ENCODE measurements at regions not wholly inside any gene's neighbourhood (a gene's known extent, or its start where the extent isn't known, plus 50 kb on each side); places are given as distances from the start of the nearest gene placed in this dataset.

GRCh38 chr5:152337484-152337883, 67.6 kb downstream of the NMUR2 start:
- Histone ChIP-seq H3K36me3 (ENCODE audit: control insufficient read depth, insufficient read depth, low read length) (no peaks in the 10 kb centered on the region), H3K27me3 (ENCODE audit: control insufficient read depth, insufficient read depth, low read length) (no peaks in the 10 kb centered on the region), H3K9me3 (ENCODE audit: control insufficient read depth, insufficient read depth, low read length) (no peaks in the 10 kb centered on the region), H3K4me3 (ENCODE audit: low read length) (no peak overlapping the region), H3K4me1 (ENCODE audit: control insufficient read depth, insufficient read depth, low read length) (no peaks in the 10 kb centered on the region), H3K27ac (ENCODE audit: low read length) (no peak overlapping the region)
- DNase-seq (ENCODE audit: low read depth, low spot score): no peak

GRCh38 chr5:152335461-152335860, 69.6 kb downstream of the NMUR2 start:
- H3K4me1 ChIP-seq (ENCODE audit: control insufficient read depth, insufficient read depth, low read length): no peaks in the 10 kb centered on the region
- no peaks in the 10 kb centered on the region for H3K27me3 ChIP-seq (ENCODE audit: control insufficient read depth, insufficient read depth, low read length)
- DNase-seq (ENCODE audit: low read depth, low spot score): no peak
- no CpG with 5 or more reads among the region's 1 CpG for WGBS (ENCODE audit: insufficient coverage, insufficient read length)
- H3K9me3 ChIP-seq (ENCODE audit: control insufficient read depth, insufficient read depth, low read length): no peaks in the 10 kb centered on the region
- H3K36me3 ChIP-seq (ENCODE audit: control insufficient read depth, insufficient read depth, low read length): no peaks in the 10 kb centered on the region
- H3K27ac ChIP-seq (ENCODE audit: low read length): no peak overlapping the region
- no peak overlapping the region for H3K4me3 ChIP-seq (ENCODE audit: low read length)

- Histone ChIP-seq H3K27me3 (ENCODE audit: control insufficient read depth, insufficient read depth, low read length) (no peaks in the 10 kb centered on the region), H3K4me1 (ENCODE audit: control insufficient read depth, insufficient read depth, low read length) (no peaks in the 10 kb centered on the region), H3K4me3 (ENCODE audit: low read length) (no peak overlapping the region), H3K9me3 (ENCODE audit: control insufficient read depth, insufficient read depth, low read length) (no peaks in the 10 kb centered on the region), H3K27ac (ENCODE audit: low read length) (no peak overlapping the region), H3K36me3 (ENCODE audit: control insufficient read depth, insufficient read depth, low read length) (no peaks in the 10 kb centered on the region)
- WGBS (ENCODE audit: insufficient coverage, insufficient read length): no CpG with 5 or more reads among the region's 5 CpGs
- DNase-seq (ENCODE audit: low read depth, low spot score): no peak
Observed at GRCh38 chr5:152332716-152333460, 72.2 kb downstream of the NMUR2 start.

- Histone ChIP-seq H3K36me3 (ENCODE audit: control insufficient read depth, insufficient read depth, low read length) (no peaks in the 10 kb centered on the region), H3K4me1 (ENCODE audit: control insufficient read depth, insufficient read depth, low read length) (no peaks in the 10 kb centered on the region), H3K9me3 (ENCODE audit: control insufficient read depth, insufficient read depth, low read length) (no peaks in the 10 kb centered on the region), H3K27ac (ENCODE audit: low read length) (no peak overlapping the region), H3K27me3 (ENCODE audit: control insufficient read depth, insufficient read depth, low read length) (no peaks in the 10 kb centered on the region), H3K4me3 (ENCODE audit: low read length) (no peak overlapping the region)
- no CpG with 5 or more reads among the region's 2 CpGs for WGBS (ENCODE audit: insufficient coverage, insufficient read length)
- no peak for DNase-seq (ENCODE audit: low read depth, low spot score)
Observed at GRCh38 chr5:152331718-152332117, 73.4 kb downstream of the NMUR2 start.

GRCh38 chr5:152331006-152331405, 74.1 kb downstream of the NMUR2 start:
- Histone ChIP-seq H3K27ac (ENCODE audit: low read length) (no peak overlapping the region), H3K36me3 (ENCODE audit: control insufficient read depth, insufficient read depth, low read length) (no peaks in the 10 kb centered on the region), H3K4me1 (ENCODE audit: control insufficient read depth, insufficient read depth, low read length) (no peaks in the 10 kb centered on the region), H3K4me3 (ENCODE audit: low read length) (no peak overlapping the region), H3K27me3 (ENCODE audit: control insufficient read depth, insufficient read depth, low read length) (no peaks in the 10 kb centered on the region), H3K9me3 (ENCODE audit: control insufficient read depth, insufficient read depth, low read length) (no peaks in the 10 kb centered on the region)
- no peak for DNase-seq (ENCODE audit: low read depth, low spot score)
- WGBS (ENCODE audit: insufficient coverage, insufficient read length): no CpG with 5 or more reads among the region's 2 CpGs

GRCh38 chr5:152329761-152330283, 75.3 kb downstream of the NMUR2 start:
- Histone ChIP-seq H3K27ac (ENCODE audit: low read length) (no peak overlapping the region), H3K36me3 (ENCODE audit: control insufficient read depth, insufficient read depth, low read length) (no peaks in the 10 kb centered on the region), H3K9me3 (ENCODE audit: control insufficient read depth, insufficient read depth, low read length) (no peaks in the 10 kb centered on the region), H3K4me1 (ENCODE audit: control insufficient read depth, insufficient read depth, low read length) (no peaks in the 10 kb centered on the region), H3K4me3 (ENCODE audit: low read length) (no peak overlapping the region), H3K27me3 (ENCODE audit: control insufficient read depth, insufficient read depth, low read length) (no peaks in the 10 kb centered on the region)
- WGBS (ENCODE audit: insufficient coverage, insufficient read length): no CpG with 5 or more reads among the region's 5 CpGs
- DNase-seq (ENCODE audit: low read depth, low spot score): no peak

- no CpG with 5 or more reads among the region's 5 CpGs for WGBS (ENCODE audit: insufficient coverage, insufficient read length)
- no peak for DNase-seq (ENCODE audit: low read depth, low spot score)
Observed at GRCh38 chr5:152329207-152329606, 75.9 kb downstream of the NMUR2 start.

GRCh38 chr5:152315942-152316341, 89.1 kb downstream of the NMUR2 start:
- H3K4me1 ChIP-seq (ENCODE audit: control insufficient read depth, insufficient read depth, low read length): no peaks in the 10 kb centered on the region
- no CpG with 5 or more reads among the region's 4 CpGs for WGBS (ENCODE audit: insufficient coverage, insufficient read length)
- H3K4me3 ChIP-seq (ENCODE audit: low read length): no peak overlapping the region
- H3K27ac ChIP-seq (ENCODE audit: low read length): no peak overlapping the region
- no peaks in the 10 kb centered on the region for H3K36me3 ChIP-seq (ENCODE audit: control insufficient read depth, insufficient read depth, low read length)
- DNase-seq (ENCODE audit: low read depth, low spot score): no peak
- H3K27me3 ChIP-seq (ENCODE audit: control insufficient read depth, insufficient read depth, low read length): no peaks in the 10 kb centered on the region
- H3K9me3 ChIP-seq (ENCODE audit: control insufficient read depth, insufficient read depth, low read length): no peaks in the 10 kb centered on the region

More at GRCh38 chr5:152329207-152329606, 75.9 kb downstream of the NMUR2 start:
- Histone ChIP-seq H3K4me3 (ENCODE audit: low read length) (no peak overlapping the region), H3K36me3 (ENCODE audit: control insufficient read depth, insufficient read depth, low read length) (no peaks in the 10 kb centered on the region), H3K4me1 (ENCODE audit: control insufficient read depth, insufficient read depth, low read length) (no peaks in the 10 kb centered on the region), H3K27me3 (ENCODE audit: control insufficient read depth, insufficient read depth, low read length) (no peaks in the 10 kb centered on the region), H3K9me3 (ENCODE audit: control insufficient read depth, insufficient read depth, low read length) (no peaks in the 10 kb centered on the region), H3K27ac (ENCODE audit: low read length) (no peak overlapping the region)

- Histone ChIP-seq H3K4me1 (ENCODE audit: control insufficient read depth, insufficient read depth, low read length) (no peaks in the 10 kb centered on the region), H3K27me3 (ENCODE audit: control insufficient read depth, insufficient read depth, low read length) (no peaks in the 10 kb centered on the region), H3K36me3 (ENCODE audit: control insufficient read depth, insufficient read depth, low read length) (no peaks in the 10 kb centered on the region), H3K27ac (ENCODE audit: low read length) (no peak overlapping the region), H3K9me3 (ENCODE audit: control insufficient read depth, insufficient read depth, low read length) (no peaks in the 10 kb centered on the region), H3K4me3 (ENCODE audit: low read length) (no peak overlapping the region)
- no peak for DNase-seq (ENCODE audit: low read depth, low spot score)
- no CpG with 5 or more reads among the region's 1 CpG for WGBS (ENCODE audit: insufficient coverage, insufficient read length)
Observed at GRCh38 chr5:152314196-152314829, 90.8 kb downstream of the NMUR2 start.

- no peaks in the 10 kb centered on the region for H3K27me3 ChIP-seq (ENCODE audit: control insufficient read depth, insufficient read depth, low read length)
- H3K9me3 ChIP-seq (ENCODE audit: control insufficient read depth, insufficient read depth, low read length): no peaks in the 10 kb centered on the region
- WGBS (ENCODE audit: insufficient coverage, insufficient read length): no CpG with 5 or more reads among the region's 2 CpGs
- H3K4me3 ChIP-seq (ENCODE audit: low read length): no peak overlapping the region
- no peak overlapping the region for H3K27ac ChIP-seq (ENCODE audit: low read length)
- no peak for DNase-seq (ENCODE audit: low read depth, low spot score)
- H3K36me3 ChIP-seq (ENCODE audit: control insufficient read depth, insufficient read depth, low read length): no peaks in the 10 kb centered on the region
- no peaks in the 10 kb centered on the region for H3K4me1 ChIP-seq (ENCODE audit: control insufficient read depth, insufficient read depth, low read length)
Observed at GRCh38 chr5:152309926-152310450, 95.1 kb downstream of the NMUR2 start.

Measured in iPS DF 6.9 (cell line).